ENCODE measurements at regions not wholly inside any gene's neighbourhood (a gene's known extent, or its start where the extent isn't known, plus 50 kb on each side); places are given as distances from the start of the nearest gene placed in this dataset.

DNA sequence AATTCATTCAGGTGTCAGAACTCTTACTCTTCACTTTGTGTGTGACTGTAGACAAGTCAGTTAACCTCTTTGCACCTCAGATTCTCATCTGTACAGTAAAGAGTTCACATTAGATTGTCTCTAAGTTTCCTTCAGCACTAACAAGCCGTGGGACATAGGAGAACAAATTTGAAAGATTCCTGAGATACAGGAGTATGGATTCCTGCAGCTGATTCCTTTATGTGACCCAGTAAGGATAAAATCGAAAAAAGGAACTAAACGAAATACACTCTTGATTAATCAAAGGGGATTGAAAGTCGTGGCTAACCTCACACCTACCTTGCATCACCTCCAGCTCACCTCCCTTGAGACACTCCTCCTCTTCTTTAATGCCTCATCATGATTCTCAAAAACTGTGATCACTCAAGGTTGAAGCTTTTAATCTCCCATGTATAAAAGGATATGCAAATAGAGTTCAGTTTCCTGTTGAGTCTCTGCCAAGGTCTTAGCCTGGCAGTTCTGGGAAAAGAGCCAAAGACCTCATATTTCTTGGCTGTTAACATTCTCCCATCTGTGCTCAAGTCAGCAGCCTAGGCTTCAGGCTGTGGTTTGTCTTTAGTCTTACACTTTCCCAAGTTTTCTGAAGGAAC lies 156.6 kb downstream of the DAD1 start:
- ChIA-PET CTCF (interaction anchor here (0.6 to 7.0 kb wide), 10 partner anchors 10 to 117 kb away, joined by 3 to 45 read pairs (median 7); no protein-coding TSS in a partner anchor), POLR2A (interaction anchor here (1.1 kb wide), 1 partner anchor 134 kb away, joined by 3 read pairs; no protein-coding TSS in a partner anchor), RAD21 (ENCODE audit: unreplicated experiment) (interaction anchor here (1.2 to 3.5 kb wide), 8 partner anchors 16 to 125 kb away, joined by 3 to 19 read pairs (median 12); no protein-coding TSS in a partner anchor), SMC1A (ENCODE audit: uncharacterized antibody, unreplicated experiment) (interaction anchor here (0.7 to 4.1 kb wide), 11 partner anchors 10 to 61 kb away, joined by 3 to 43 read pairs (median 5); no protein-coding TSS in a partner anchor)
- Histone ChIP-seq H4K20me1 (ENCODE audit: control insufficient read depth, insufficient read depth) (no peaks in the 10 kb centered on the region), H3K9ac (ENCODE audit: control insufficient read depth, insufficient read depth, low read length) (no peak overlapping the region), H3K9me3 (replicated peaks; ENCODE audit: control insufficient read depth, insufficient read depth, low read length) (no peaks in the 10 kb centered on the region), H3K27ac (ENCODE audit: control insufficient read depth, insufficient read depth) (no peak overlapping the region), H3K79me2 (ENCODE audit: control insufficient read depth, insufficient read depth, low read length) (no peaks in the 10 kb centered on the region), H3K4me1 (ENCODE audit: control insufficient read depth, insufficient read depth, low read length) (peaks cover 19% of the 10 kb centered on the region), H3K4me3 (no peak overlapping the region), H3K27me3 (replicated peaks in 1 of 2; ENCODE audit: control insufficient read depth in 2 of 2, insufficient read depth in 2 of 2, low read length in 1 of 2) (no peaks in the 10 kb centered on the region), H2AFZ (ENCODE audit: control insufficient read depth, low read depth, low read length) (no peak overlapping the region), H3K36me3 (ENCODE audit: control insufficient read depth in 2 of 2, insufficient read depth in 2 of 2, low read length in 1 of 2) (no peaks in the 10 kb centered on the region), H3K4me2 (ENCODE audit: control insufficient read depth, insufficient read depth) (no peak overlapping the region)
- in situ Hi-C loops (cut with MboI) (no loop called here), intact Hi-C loops (cut with micrococcal nuclease; ENCODE audit: unreplicated experiment) (loop anchor here (2.0 kb wide), 1 partner anchor 42 kb away; no protein-coding TSS in a partner anchor)
- no peak for DNase-seq (ENCODE audit: low read depth, low spot score)
- peak; percentile 13 for FAIRE-seq
- peak; percentile 83 for ATAC-seq
- BruUV-seq (replicated peaks), result no TSS peak
- 1% methylated on average over 4 of the region's 4 CpGs for WGBS (ENCODE audit: insufficient coverage, insufficient replicate concordance, low lambda C conversion rate, missing lambda C conversion rate)
- TF ChIP-seq, protein P1, sequence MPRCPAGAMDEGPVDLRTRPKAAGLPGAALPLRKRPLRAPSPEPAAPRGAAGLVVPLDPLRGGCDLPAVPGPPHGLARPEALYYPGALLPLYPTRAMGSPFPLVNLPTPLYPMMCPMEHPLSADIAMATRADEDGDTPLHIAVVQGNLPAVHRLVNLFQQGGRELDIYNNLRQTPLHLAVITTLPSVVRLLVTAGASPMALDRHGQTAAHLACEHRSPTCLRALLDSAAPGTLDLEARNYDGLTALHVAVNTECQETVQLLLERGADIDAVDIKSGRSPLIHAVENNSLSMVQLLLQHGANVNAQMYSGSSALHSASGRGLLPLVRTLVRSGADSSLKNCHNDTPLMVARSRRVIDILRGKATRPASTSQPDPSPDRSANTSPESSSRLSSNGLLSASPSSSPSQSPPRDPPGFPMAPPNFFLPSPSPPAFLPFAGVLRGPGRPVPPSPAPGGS (IDR thresholded peaks at IDR 0.05; ENCODE audit: borderline replicate concordance, insufficient read depth, low read depth, low read length, poor library complexity, severe bottlenecking), result no peak
- TF ChIP-seq TCF12 (IDR thresholded peaks at IDR 0.05; ENCODE audit: low read depth, low read length) (no peak), RAD21 (IDR thresholded peaks at IDR 0.05; ENCODE audit: insufficient read depth, low read depth, low read length) (no peak), IRF3 (IDR thresholded peaks at IDR 0.05) (no peak), FOS (IDR thresholded peaks at IDR 0.05; ENCODE audit: borderline replicate concordance, extremely low read depth, insufficient read length) (no peak), HDAC6 (IDR thresholded peaks at IDR 0.05; ENCODE audit: unreplicated experiment) (no peak), MTA2 (IDR thresholded peaks at IDR 0.05; ENCODE audit: low read depth) (peak; percentile 30; the same call in 1 of the 2 replicates), SKIL (IDR thresholded peaks at IDR 0.05; ENCODE audit: low read depth, poor library complexity, severe bottlenecking) (no peak), CREM (IDR thresholded peaks at IDR 0.05; ENCODE audit: low read depth) (peak; percentile 49; the same call in 1 of the 2 replicates), TBL1XR1 (IDR thresholded peaks at IDR 0.05; ENCODE audit: low read depth, low read length) (no peak), MTA3 (IDR thresholded peaks at IDR 0.05; ENCODE audit: borderline replicate concordance, low read length) (no peak), ASH2L (IDR thresholded peaks at IDR 0.05; ENCODE audit: borderline replicate concordance, low read depth) (no peak), LARP7 (IDR thresholded peaks at IDR 0.05) (no peak)
- TF ChIP-seq, protein P2, sequence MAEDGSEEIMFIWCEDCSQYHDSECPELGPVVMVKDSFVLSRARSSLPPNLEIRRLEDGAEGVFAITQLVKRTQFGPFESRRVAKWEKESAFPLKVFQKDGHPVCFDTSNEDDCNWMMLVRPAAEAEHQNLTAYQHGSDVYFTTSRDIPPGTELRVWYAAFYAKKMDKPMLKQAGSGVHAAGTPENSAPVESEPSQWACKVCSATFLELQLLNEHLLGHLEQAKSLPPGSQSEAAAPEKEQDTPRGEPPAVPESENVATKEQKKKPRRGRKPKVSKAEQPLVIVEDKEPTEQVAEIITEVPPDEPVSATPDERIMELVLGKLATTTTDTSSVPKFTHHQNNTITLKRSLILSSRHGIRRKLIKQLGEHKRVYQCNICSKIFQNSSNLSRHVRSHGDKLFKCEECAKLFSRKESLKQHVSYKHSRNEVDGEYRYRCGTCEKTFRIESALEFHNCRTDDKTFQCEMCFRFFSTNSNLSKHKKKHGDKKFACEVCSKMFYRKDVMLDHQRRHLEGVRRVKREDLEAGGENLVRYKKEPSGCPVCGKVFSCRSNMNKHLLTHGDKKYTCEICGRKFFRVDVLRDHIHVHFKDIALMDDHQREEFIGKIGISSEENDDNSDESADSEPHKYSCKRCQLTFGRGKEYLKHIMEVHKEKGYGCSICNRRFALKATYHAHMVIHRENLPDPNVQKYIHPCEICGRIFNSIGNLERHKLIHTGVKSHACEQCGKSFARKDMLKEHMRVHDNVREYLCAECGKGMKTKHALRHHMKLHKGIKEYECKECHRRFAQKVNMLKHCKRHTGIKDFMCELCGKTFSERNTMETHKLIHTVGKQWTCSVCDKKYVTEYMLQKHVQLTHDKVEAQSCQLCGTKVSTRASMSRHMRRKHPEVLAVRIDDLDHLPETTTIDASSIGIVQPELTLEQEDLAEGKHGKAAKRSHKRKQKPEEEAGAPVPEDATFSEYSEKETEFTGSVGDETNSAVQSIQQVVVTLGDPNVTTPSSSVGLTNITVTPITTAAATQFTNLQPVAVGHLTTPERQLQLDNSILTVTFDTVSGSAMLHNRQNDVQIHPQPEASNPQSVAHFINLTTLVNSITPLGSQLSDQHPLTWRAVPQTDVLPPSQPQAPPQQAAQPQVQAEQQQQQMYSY (CRISPR knock-in tag; IDR thresholded peaks at IDR 0.05), result no peak
